Panc1 (cell line): ENCODE measurements at regions not wholly inside any gene's neighbourhood (a gene's known extent, or its start where the extent isn't known, plus 50 kb on each side); places are given as distances from the start of the nearest gene placed in this dataset.

ENCODE experiments used
- ATAC-seq: fragments of 200-7000 bp; cut with Tn5 transposase; 2 replicates; pipeline ENCODE4 v1.9.1; 2020; ENCODE audit warnings: mild to moderate bottlenecking, moderate library complexity
- BruUV-seq: library from RNA; stranded (reverse); fragments of 400-500 nt; replicated peaks from 2 replicates; lab custom pipeline; 2021; lab: Mats Ljungman, UMichigan
- CTCF ChIA-PET: fragments of 300-600 bp; sonication (Branson Sonifier 250); formaldehyde crosslinking; loops from one replicate; lab custom pipeline; 2022; ENCODE audit warnings: antibody characterized with exemption; lab: Charles Lee
- POLR2A ChIA-PET: fragments of 300-600 bp; sonication (Branson Sonifier 250); formaldehyde crosslinking; loops from one replicate; lab custom pipeline; 2022; ENCODE audit warnings: antibody characterized with exemption; lab: Charles Lee
- DNase-seq: peaks from one replicate; pipeline ENCODE4 v3.0.0-alpha.2; 2010; ENCODE audit warnings: low read depth, low spot score
- H3K27ac ChIP-seq: 2 replicates; pipeline ENCODE4 v1.5.1; 2011; ENCODE audit warnings: mild to moderate bottlenecking, low read length, inconsistent platforms
- H3K27me3 ChIP-seq: fragments of 200-500 bp; sonication (Bioruptor generic); 2 replicates; pipeline ENCODE4 v1.6.0; 2014; ENCODE audit warnings: low read length, inconsistent platforms; ENCODE audit not compliant: control insufficient read depth, insufficient read depth
- H3K36me3 ChIP-seq: fragments of 200-500 bp; sonication (Bioruptor generic); 2 replicates; pipeline ENCODE4 v1.5.1; 2014; ENCODE audit warnings: inconsistent platforms, mild to moderate bottlenecking, low read length, moderate library complexity; ENCODE audit not compliant: control insufficient read depth, insufficient read depth
- H3K4me1 ChIP-seq: 2 replicates; pipeline ENCODE4 v1.5.1; 2011; ENCODE audit warnings: inconsistent platforms, mild to moderate bottlenecking, low read length, moderate library complexity; ENCODE audit not compliant: control insufficient read depth, insufficient read depth
- H3K4me3 ChIP-seq, 2 experiments: 2 replicates each; pipeline ENCODE4 v1.5.1; 2011 to 2012; ENCODE audit warnings: low read depth in 2 of 2, low read length in 2 of 2, mild to moderate bottlenecking in 2 of 2, inconsistent platforms in 1 of 2, moderate library complexity in 1 of 2
- H3K9me3 ChIP-seq: fragments of 200-500 bp; sonication (Bioruptor generic); 2 replicates; pipeline ENCODE4 v1.5.1; 2014; ENCODE audit warnings: low read depth, mild to moderate bottlenecking, inconsistent platforms, low read length, moderate library complexity; ENCODE audit not compliant: control insufficient read depth, insufficient read depth
- CTCF ChIP-seq: fragments of 450-650 bp; IDR thresholded peaks from 2 replicates; pipeline ENCODE4 v1.5.1; 2017; ENCODE audit warnings: mild to moderate bottlenecking
- POLR2AphosphoS5 ChIP-seq: IDR thresholded peaks from 2 replicates; pipeline ENCODE4 v1.6.1; 2012; ENCODE audit warnings: mild to moderate bottlenecking, low read depth, low read length, moderate library complexity
- REST ChIP-seq, 2 experiments: IDR thresholded peaks; 2 replicates each; pipeline ENCODE4 v1.6.1; 2011 to 2012; ENCODE audit warnings: low read depth in 2 of 2, control low read depth in 1 of 2, low read length in 1 of 2, mild to moderate bottlenecking in 1 of 2, moderate library complexity in 1 of 2; ENCODE audit not compliant: insufficient read depth in 1 of 2
- SIN3A ChIP-seq: IDR thresholded peaks from 2 replicates; pipeline ENCODE4 v1.6.1; 2012; ENCODE audit warnings: low read depth, mild to moderate bottlenecking, low read length, moderate library complexity, borderline replicate concordance; ENCODE audit not compliant: insufficient read depth
- TCF7L2 ChIP-seq: IDR thresholded peaks from 2 replicates; pipeline ENCODE4 v1.6.1; 2011; ENCODE audit warnings: mild to moderate bottlenecking, low read depth, low read length, inconsistent platforms
- in situ Hi-C: cut with HindIII; loops from 2 replicates; pipeline ENCODE4 v1.10.0; 2016; ENCODE audit warnings: low sequenced_read_pairs, low pct_unique_long_range_greater_than_20kb
- intact Hi-C: fragments of 100-400 bp; cut with micrococcal nuclease; formaldehyde crosslinking; loops from one replicate; pipeline ENCODE4 v1.10.0; 2022; ENCODE audit not compliant: unreplicated experiment

GRCh38 chr4:13176741-13177142 lies 307.4 kb downstream of the RAB28 start:
- ATAC-seq (no peak), DNase-seq (no peak)
- no TSS peak for BruUV-seq
- no peaks in the 10 kb centered on the region for H3K27me3 ChIP-seq
- no peak overlapping the region for H3K4me3 ChIP-seq
- in situ Hi-C loops (no loop called here), intact Hi-C loops (no loop called here)
- TF ChIP-seq CTCF: no peak
- TF ChIP-seq POLR2AphosphoS5: no peak
- no peak for TF ChIP-seq SIN3A
- no peak for TF ChIP-seq REST (IDR thresholded peaks at IDR 0.05; ENCODE audit: insufficient read depth in 1 of 2, low read depth in 2 of 2, low read length in 1 of 2)
- TF ChIP-seq TCF7L2: no peak
- H3K36me3 ChIP-seq: no peaks in the 10 kb centered on the region
- CTCF ChIA-PET: no interaction called here
- POLR2A ChIA-PET: no interaction called here
- H3K9me3 ChIP-seq: no peaks in the 10 kb centered on the region
- H3K4me1 ChIP-seq: no peaks in the 10 kb centered on the region
- H3K27ac ChIP-seq: no peak overlapping the region

- Histone ChIP-seq H3K36me3 (no peaks in the 10 kb centered on the region), H3K4me1 (no peaks in the 10 kb centered on the region), H3K27ac (no peak overlapping the region), H3K9me3 (no peaks in the 10 kb centered on the region), H3K4me3 (no peak overlapping the region), H3K27me3 (no peaks in the 10 kb centered on the region)
- intact Hi-C loops: no loop called here
- ATAC-seq: no peak
- POLR2A ChIA-PET: no interaction called here
- TF ChIP-seq CTCF: no peak
- no peak for TF ChIP-seq REST (IDR thresholded peaks at IDR 0.05; ENCODE audit: insufficient read depth in 1 of 2, low read depth in 2 of 2, low read length in 1 of 2)
- TF ChIP-seq POLR2AphosphoS5: no peak
- TF ChIP-seq TCF7L2: no peak
- no peak for TF ChIP-seq SIN3A
- no TSS peak for BruUV-seq
- CTCF ChIA-PET: no interaction called here
- DNase-seq: no peak
- in situ Hi-C loops: no loop called here
Observed at GRCh38 chr4:13174926-13175325, 309.2 kb downstream of the RAB28 start.
